ENCODE measurements at regions not wholly inside any gene's neighbourhood (a gene's known extent, or its start where the extent isn't known, plus 50 kb on each side); places are given as distances from the start of the nearest gene placed in this dataset.
A peak's percentile ranks its signal among the peaks of the same experiment; 100 is the strongest.

- H3K36me3 ChIP-seq: no peaks in the 10 kb centered on the region
- H3K27me3 ChIP-seq: peaks cover 0 to 17% (median 0%) of the 10 kb centered on the region in 3 donors
- H3K9me3 ChIP-seq: no peaks in the 10 kb centered on the region
- TF ChIP-seq CTCF (IDR thresholded peaks at IDR 0.05): no peak
- TF ChIP-seq POLR2A (IDR thresholded peaks at IDR 0.05): no peak
- TF ChIP-seq POLR2AphosphoS5 (IDR thresholded peaks at IDR 0.05): no peak
- TF ChIP-seq EP300 (IDR thresholded peaks at IDR 0.05): no peak
- H3K4me3 ChIP-seq: no peak overlapping the region
- H3K4me1 ChIP-seq: no peaks in the 10 kb centered on the region
- no peak for DNase-seq
- intact Hi-C loops (cut with DNase I): no loop called here
- 89 to 91% methylated on average over 9 of the region's 9 CpGs for WGBS, 2 donors
- no peak overlapping the region for H3K27ac ChIP-seq
These were observed 848.3 kb downstream of the TBC1D22A start for GRCh38 chr22:47610764-47611163.

- TF ChIP-seq CTCF (IDR thresholded peaks at IDR 0.05): no peak
- no peak for TF ChIP-seq POLR2A (IDR thresholded peaks at IDR 0.05)
- no peak for TF ChIP-seq POLR2AphosphoS5 (IDR thresholded peaks at IDR 0.05)
- TF ChIP-seq EP300 (IDR thresholded peaks at IDR 0.05): no peak
- no peaks in the 10 kb centered on the region for H3K4me1 ChIP-seq
- no peak overlapping the region for H3K27ac ChIP-seq
- H3K27me3 ChIP-seq: peaks cover 0 to 17% (median 0%) of the 10 kb centered on the region in 3 donors
- no peaks in the 10 kb centered on the region for H3K36me3 ChIP-seq
- H3K4me3 ChIP-seq: no peak overlapping the region
- whole genome bisulfite sequencing, 2 donors: 88% methylated on average over 12 of the region's 12 CpGs
- no peaks in the 10 kb centered on the region for H3K9me3 ChIP-seq
- DNase-seq: no peak
- intact Hi-C loops (cut with DNase I): no loop called here
These were observed 847.8 kb downstream of the TBC1D22A start for GRCh38 chr22:47610281-47610680.

GRCh38 chr22:47609653-47610052, 847.2 kb downstream of the TBC1D22A start:
- H3K27me3 ChIP-seq: peaks cover 0 to 17% (median 0%) of the 10 kb centered on the region in 3 donors
- TF ChIP-seq POLR2A (IDR thresholded peaks at IDR 0.05) (no peak), CTCF (IDR thresholded peaks at IDR 0.05) (no peak), POLR2AphosphoS5 (IDR thresholded peaks at IDR 0.05) (no peak), EP300 (IDR thresholded peaks at IDR 0.05) (no peak)
- DNase-seq: no peak
- no peaks in the 10 kb centered on the region for H3K36me3 ChIP-seq
- no peak overlapping the region for H3K27ac ChIP-seq
- intact Hi-C loops (cut with DNase I): no loop called here
- H3K4me1 ChIP-seq: no peaks in the 10 kb centered on the region
- H3K4me3 ChIP-seq: no peak overlapping the region
- 74 to 76% methylated on average over 13 of the region's 13 CpGs for WGBS, 2 donors
- no peaks in the 10 kb centered on the region for H3K9me3 ChIP-seq

- TF ChIP-seq POLR2A (IDR thresholded peaks at IDR 0.05) (no peak), CTCF (IDR thresholded peaks at IDR 0.05) (no peak), EP300 (IDR thresholded peaks at IDR 0.05) (no peak), POLR2AphosphoS5 (IDR thresholded peaks at IDR 0.05) (no peak)
- no peaks in the 10 kb centered on the region for H3K36me3 ChIP-seq
- WGBS, 2 donors: 78 to 83% methylated on average over 3 of the region's 3 CpGs
- peaks cover 0 to 17% (median 0%) of the 10 kb centered on the region in 3 donors for H3K27me3 ChIP-seq
- H3K27ac ChIP-seq: no peak overlapping the region
- no peak overlapping the region for H3K4me3 ChIP-seq
- no peaks in the 10 kb centered on the region for H3K9me3 ChIP-seq
- H3K4me1 ChIP-seq: no peaks in the 10 kb centered on the region
- intact Hi-C loops (cut with DNase I): no loop called here
- DNase-seq: peak; percentile 15
These were observed 846.0 kb downstream of the TBC1D22A start for GRCh38 chr22:47608421-47608820.

- no peak overlapping the region for H3K4me3 ChIP-seq
- H3K27ac ChIP-seq: no peak overlapping the region
- DNase-seq: peak; percentile 32
- no peaks in the 10 kb centered on the region for H3K4me1 ChIP-seq
- no peak for TF ChIP-seq POLR2A (IDR thresholded peaks at IDR 0.05)
- no peaks in the 10 kb centered on the region for H3K36me3 ChIP-seq
- no peaks in the 10 kb centered on the region for H3K9me3 ChIP-seq
- intact Hi-C loops (cut with DNase I): no loop called here
- peaks cover 0 to 19% (median 5%) of the 10 kb centered on the region in 3 donors for H3K27me3 ChIP-seq
- WGBS, 2 donors: 86 to 89% methylated on average over 7 of the region's 7 CpGs
These were observed 845.0 kb downstream of the TBC1D22A start for GRCh38 chr22:47607486-47607885.
